Activated CD8-positive, alpha-beta T cell treated with anti-CD3 and anti-CD28 coated beads, Interleukin-2, amount 10 ng/mL, durations not matched to agents 7 days and 5 days (primary cell): ENCODE measurements at regions not wholly inside any gene's neighbourhood (a gene's known extent, or its start where the extent isn't known, plus 50 kb on each side); places are given as distances from the start of the nearest gene placed in this dataset.

Experiments
- ATAC-seq: fragments of 150-1000 bp; cut with Tn5 transposase; one replicate; pipeline ENCODE4 v1.10.0; 2021; ENCODE audit warnings: moderate library complexity
- CTCF ChIA-PET: fragments of 350-600 bp; sonication (Branson Sonifier 250); formaldehyde crosslinking; loops from one replicate; lab custom pipeline; 2021; ENCODE audit warnings: antibody characterized with exemption; lab: Charles Lee
- POLR2A ChIA-PET: fragments of 350-600 bp; sonication (Branson Sonifier 250); formaldehyde crosslinking; loops from one replicate; lab custom pipeline; 2021; ENCODE audit warnings: antibody characterized with exemption; lab: Charles Lee
- DNase-seq: peaks from one replicate; pipeline ENCODE4 v3.0.0-alpha.2; 2020
- H3K27ac Mint-ChIP-seq: one replicate; pipeline ENCODE4 v1.8.0; 2021; ENCODE audit warnings: mild to moderate bottlenecking, mixed read lengths
- H3K27me3 Mint-ChIP-seq: one replicate; pipeline ENCODE4 v1.8.0; 2021; ENCODE audit warnings: low read depth, mixed read lengths
- H3K36me3 Mint-ChIP-seq: one replicate; pipeline ENCODE4 v1.8.0; 2021; ENCODE audit warnings: low read depth, mixed read lengths
- H3K4me1 Mint-ChIP-seq: one replicate; pipeline ENCODE4 v1.8.0; 2021; ENCODE audit warnings: low read depth, mixed read lengths
- H3K4me3 Mint-ChIP-seq: one replicate; pipeline ENCODE4 v1.8.0; 2021; ENCODE audit warnings: mild to moderate bottlenecking, mixed read lengths
- H3K9me3 Mint-ChIP-seq: one replicate; pipeline ENCODE4 v1.8.0; 2022; ENCODE audit warnings: mixed read lengths; ENCODE audit not compliant: insufficient read depth

GRCh38 chr2:156019341-156019740 is 313.2 kb downstream of the NR4A2 start:
- ChIA-PET CTCF (no interaction called here), POLR2A (no interaction called here)
- DNase-seq: no peak
- Mint-ChIP-seq H3K27me3 (no peaks in the 10 kb centered on the region), H3K9me3 (no peaks in the 10 kb centered on the region), H3K27ac (no peak overlapping the region), H3K4me3 (no peak overlapping the region), H3K36me3 (no peaks in the 10 kb centered on the region), H3K4me1 (no peaks in the 10 kb centered on the region)
- ATAC-seq: no peak

GRCh38 chr2:156017341-156017885 is 315.1 kb downstream of the NR4A2 start:
- POLR2A ChIA-PET: no interaction called here
- Mint-ChIP-seq H3K36me3 (no peaks in the 10 kb centered on the region), H3K27me3 (no peaks in the 10 kb centered on the region), H3K4me1 (no peaks in the 10 kb centered on the region), H3K27ac (no peak overlapping the region), H3K4me3 (no peak overlapping the region), H3K9me3 (no peaks in the 10 kb centered on the region)
- CTCF ChIA-PET: no interaction called here
- ATAC-seq (no peak), DNase-seq (no peak)

- no peak for ATAC-seq
- no peaks in the 10 kb centered on the region for H3K27me3 Mint-ChIP-seq
Observed at GRCh38 chr2:156009293-156009692, 323.2 kb downstream of the NR4A2 start.

GRCh38 chr2:156006721-156007618 is 325.6 kb downstream of the NR4A2 start:
- no peak for ATAC-seq
- CTCF ChIA-PET: no interaction called here
- POLR2A ChIA-PET: no interaction called here

More at GRCh38 chr2:156009293-156009692, 323.2 kb downstream of the NR4A2 start:
- Mint-ChIP-seq H3K9me3 (peaks cover 4% of the 10 kb centered on the region), H3K27ac (no peak overlapping the region), H3K4me1 (no peaks in the 10 kb centered on the region), H3K4me3 (no peak overlapping the region), H3K36me3 (no peaks in the 10 kb centered on the region)
- ChIA-PET CTCF (no interaction called here), POLR2A (no interaction called here)
- DNase-seq: no peak

GRCh38 chr2:156005999-156006712 is 326.4 kb downstream of the NR4A2 start:
- peaks cover 4% of the 10 kb centered on the region for H3K9me3 Mint-ChIP-seq
- no peak overlapping the region for H3K4me3 Mint-ChIP-seq
- ATAC-seq (no peak), DNase-seq (no peak)
- no peaks in the 10 kb centered on the region for H3K27me3 Mint-ChIP-seq
- no peaks in the 10 kb centered on the region for H3K36me3 Mint-ChIP-seq
- ChIA-PET CTCF (no interaction called here), POLR2A (no interaction called here)
- no peak overlapping the region for H3K27ac Mint-ChIP-seq
- no peaks in the 10 kb centered on the region for H3K4me1 Mint-ChIP-seq

More at GRCh38 chr2:156006721-156007618, 325.6 kb downstream of the NR4A2 start:
- DNase-seq: no peak
- H3K9me3 Mint-ChIP-seq: peaks cover 4% of the 10 kb centered on the region
- H3K4me3 Mint-ChIP-seq: no peak overlapping the region
- H3K4me1 Mint-ChIP-seq: no peaks in the 10 kb centered on the region
- H3K36me3 Mint-ChIP-seq: no peaks in the 10 kb centered on the region
- no peaks in the 10 kb centered on the region for H3K27me3 Mint-ChIP-seq
- H3K27ac Mint-ChIP-seq: no peak overlapping the region

GRCh38 chr2:156005531-156005930 is 327.0 kb downstream of the NR4A2 start:
- POLR2A ChIA-PET: no interaction called here
- Mint-ChIP-seq H3K27ac (no peak overlapping the region), H3K9me3 (peaks cover 4% of the 10 kb centered on the region), H3K4me3 (no peak overlapping the region), H3K36me3 (no peaks in the 10 kb centered on the region), H3K27me3 (no peaks in the 10 kb centered on the region), H3K4me1 (no peaks in the 10 kb centered on the region)
- no peak for DNase-seq
- ATAC-seq: no peak
- CTCF ChIA-PET: no interaction called here

- no peaks in the 10 kb centered on the region for H3K27me3 Mint-ChIP-seq
- no peak overlapping the region for H3K4me3 Mint-ChIP-seq
- DNase-seq (no peak), ATAC-seq (no peak)
- H3K9me3 Mint-ChIP-seq: peaks cover 3% of the 10 kb centered on the region
- POLR2A ChIA-PET: no interaction called here
- no peaks in the 10 kb centered on the region for H3K4me1 Mint-ChIP-seq
- no peaks in the 10 kb centered on the region for H3K36me3 Mint-ChIP-seq
- CTCF ChIA-PET: no interaction called here
- no peak overlapping the region for H3K27ac Mint-ChIP-seq
Observed at GRCh38 chr2:156004459-156004858, 328.1 kb downstream of the NR4A2 start.

GRCh38 chr2:156003780-156004179 is 328.7 kb downstream of the NR4A2 start:
- Mint-ChIP-seq H3K4me1 (no peaks in the 10 kb centered on the region), H3K9me3 (no peaks in the 10 kb centered on the region), H3K27ac (no peak overlapping the region), H3K27me3 (no peaks in the 10 kb centered on the region), H3K4me3 (no peak overlapping the region), H3K36me3 (no peaks in the 10 kb centered on the region)
- ChIA-PET POLR2A (no interaction called here), CTCF (no interaction called here)
- no peak for DNase-seq
- no peak for ATAC-seq

- ChIA-PET CTCF (no interaction called here), POLR2A (no interaction called here)
- no peak for ATAC-seq
- DNase-seq: no peak
- Mint-ChIP-seq H3K36me3 (no peaks in the 10 kb centered on the region), H3K27ac (no peak overlapping the region), H3K4me1 (no peaks in the 10 kb centered on the region), H3K4me3 (no peak overlapping the region), H3K9me3 (no peaks in the 10 kb centered on the region), H3K27me3 (no peaks in the 10 kb centered on the region)
Observed at GRCh38 chr2:156001851-156002250, 330.7 kb downstream of the NR4A2 start.

GRCh38 chr2:155997538-155997937 is 335.0 kb downstream of the NR4A2 start:
- Mint-ChIP-seq H3K9me3 (no peaks in the 10 kb centered on the region), H3K4me1 (no peaks in the 10 kb centered on the region), H3K27me3 (no peaks in the 10 kb centered on the region), H3K27ac (no peak overlapping the region), H3K4me3 (no peak overlapping the region), H3K36me3 (no peaks in the 10 kb centered on the region)
- DNase-seq (no peak), ATAC-seq (no peak)
- POLR2A ChIA-PET: no interaction called here
- CTCF ChIA-PET: no interaction called here

GRCh38 chr2:155994315-155994714 is 338.2 kb downstream of the NR4A2 start:
- H3K4me1 Mint-ChIP-seq: no peaks in the 10 kb centered on the region
- H3K27me3 Mint-ChIP-seq: no peaks in the 10 kb centered on the region
- no peaks in the 10 kb centered on the region for H3K36me3 Mint-ChIP-seq
- H3K27ac Mint-ChIP-seq: no peak overlapping the region
- no peak overlapping the region for H3K4me3 Mint-ChIP-seq
- no peaks in the 10 kb centered on the region for H3K9me3 Mint-ChIP-seq
- POLR2A ChIA-PET: no interaction called here
- CTCF ChIA-PET: no interaction called here
- DNase-seq: no peak
- ATAC-seq: no peak

- ATAC-seq: no peak
- ChIA-PET POLR2A (no interaction called here), CTCF (no interaction called here)
- Mint-ChIP-seq H3K9me3 (no peaks in the 10 kb centered on the region), H3K36me3 (no peaks in the 10 kb centered on the region), H3K27ac (no peak overlapping the region), H3K4me1 (no peaks in the 10 kb centered on the region), H3K4me3 (no peak overlapping the region), H3K27me3 (no peaks in the 10 kb centered on the region)
- DNase-seq: no peak
Observed at GRCh38 chr2:155983845-155984244, 348.7 kb downstream of the NR4A2 start.
